Liver (tissue), 8 donors: ENCODE measurements at regions not wholly inside any gene's neighbourhood (a gene's known extent, or its start where the extent isn't known, plus 50 kb on each side); places are given as distances from the start of the nearest gene placed in this dataset.

ENCODE experiments used
- DNase-seq: peaks from one replicate; pipeline ENCODE4 v3.0.0-alpha.2; 2017; ENCODE audit warnings: low spot score
- H3K27ac ChIP-seq, 2 donors: one replicate each; pipeline ENCODE4 v1.7.0; 2013; ENCODE audit warnings: inconsistent platforms in 2 of 2, low read length in 2 of 2, control low read depth in 1 of 2, low read depth in 1 of 2, mild to moderate bottlenecking in 1 of 2
- H3K27me3 ChIP-seq, 4 donors: one replicate each; pipeline versions ENCODE4 v1.6.1 to v1.7.0; 2013; ENCODE audit warnings: low read length in 3 of 4, inconsistent platforms in 1 of 4, mild to moderate bottlenecking in 1 of 4, moderate library complexity in 1 of 4; ENCODE audit not compliant: control insufficient read depth in 4 of 4, insufficient read depth in 4 of 4
- H3K36me3 ChIP-seq, 4 donors: one replicate each; pipeline versions ENCODE4 v1.6.1 to v1.7.0; 2013; ENCODE audit warnings: low read length in 3 of 4, mild to moderate bottlenecking in 3 of 4, low read depth in 1 of 4, moderate library complexity in 1 of 4; ENCODE audit not compliant: control insufficient read depth in 4 of 4, insufficient read depth in 3 of 4
- H3K4me1 ChIP-seq, 4 donors: one replicate each; pipeline versions ENCODE4 v1.6.1 to v1.7.0; 2013; ENCODE audit warnings: low read length in 3 of 4, mild to moderate bottlenecking in 3 of 4, moderate library complexity in 1 of 4; ENCODE audit not compliant: control insufficient read depth in 4 of 4, insufficient read depth in 4 of 4
- H3K4me3 ChIP-seq, 3 donors: one replicate each; pipeline versions ENCODE4 v1.6.1 to v1.7.0; 2013; ENCODE audit warnings: low read length in 3 of 3, control low read depth in 1 of 3, low read depth in 1 of 3, mild to moderate bottlenecking in 1 of 3
- H3K9ac ChIP-seq, 2 donors: one replicate each; pipeline ENCODE4 v1.7.0; 2013; ENCODE audit warnings: low read length in 2 of 2, mild to moderate bottlenecking in 2 of 2, moderate library complexity in 2 of 2, control low read depth in 1 of 2, low read depth in 1 of 2
- H3K9me3 ChIP-seq, 4 donors: one replicate each; pipeline versions ENCODE4 v1.6.1 to v1.7.0; 2013; ENCODE audit warnings: low read length in 3 of 4; ENCODE audit not compliant: control insufficient read depth in 4 of 4
- ATF3 ChIP-seq: IDR thresholded peaks from 2 replicates; pipeline ENCODE4 v1.6.1; 2016; ENCODE audit warnings: antibody characterized with exemption
- CTCF ChIP-seq: fragments of 150-350 bp; IDR thresholded peaks from 2 replicates; pipeline ENCODE4 v1.5.1; 2017; ENCODE audit warnings: improper control_type of control experiment, low read depth, low read length; ENCODE audit not compliant: missing input control
- EGR1 ChIP-seq, 2 donors: IDR thresholded peaks; 2 replicates each; pipeline ENCODE4 v1.6.1; 2016 to 2018; ENCODE audit warnings: antibody characterized with exemption in 2 of 2, low read depth in 2 of 2
- FOXA2 ChIP-seq: IDR thresholded peaks from 2 replicates; pipeline ENCODE4 v1.6.1; 2016; ENCODE audit warnings: antibody characterized with exemption
- GABPA ChIP-seq, 2 donors: IDR thresholded peaks in 1 of 2; conservative IDR thresholded peaks in 1 of 2; 2 replicates each; pipeline ENCODE4 v1.6.1; 2016; ENCODE audit warnings: antibody characterized with exemption in 2 of 2, mild to moderate bottlenecking in 1 of 2, moderate library complexity in 1 of 2
- HNF4A ChIP-seq, 2 donors: conservative IDR thresholded peaks; 2 replicates each; pipeline ENCODE4 v1.6.1; 2016; ENCODE audit warnings: antibody characterized with exemption in 2 of 2, mild to moderate bottlenecking in 2 of 2
- HNF4G ChIP-seq: IDR thresholded peaks from 2 replicates; pipeline ENCODE4 v1.6.1; 2016; ENCODE audit warnings: antibody characterized with exemption
- JUND ChIP-seq, 2 donors: IDR thresholded peaks; 2 replicates each; pipeline ENCODE4 v1.6.1; 2016; ENCODE audit warnings: antibody characterized with exemption in 2 of 2
- MAX ChIP-seq: IDR thresholded peaks from 2 replicates; pipeline ENCODE4 v1.6.1; 2016; ENCODE audit warnings: antibody characterized with exemption
- RAD21 ChIP-seq, 2 donors: IDR thresholded peaks; 2 replicates each; pipeline ENCODE4 v1.6.1; 2016; ENCODE audit warnings: antibody characterized with exemption in 2 of 2, mild to moderate bottlenecking in 2 of 2
- RXRA ChIP-seq, 2 donors: IDR thresholded peaks; 2 replicates each; pipeline ENCODE4 v1.6.1; 2017 to 2018; ENCODE audit warnings: antibody characterized with exemption in 2 of 2, mild to moderate bottlenecking in 1 of 2
- SP1 ChIP-seq: IDR thresholded peaks from 2 replicates; pipeline ENCODE4 v1.6.1; 2018; ENCODE audit warnings: antibody characterized with exemption, mild to moderate bottlenecking
- TAF1 ChIP-seq: conservative IDR thresholded peaks from 2 replicates; pipeline ENCODE4 v1.6.1; 2016; ENCODE audit warnings: antibody characterized with exemption, mild to moderate bottlenecking
- ZBTB33 ChIP-seq: IDR thresholded peaks from 2 replicates; pipeline ENCODE4 v1.6.1; 2016; ENCODE audit warnings: antibody characterized with exemption
- WGBS: extraction: QIAGEN DNeasy Blood & Tissue Kit; methylation state at CpG from one replicate; pipeline ENCODE4 v1.1.7; 2013; 5-methylcytosine and 5-hydroxymethylcytosine counted together
- donor health status: healthy.
- donor health status: healthy.
- donor health status: healthy.
- donor health status: healthy.
- donor health status: healthy.

- Histone ChIP-seq H3K4me3 (no peak overlapping the region), H3K4me1 (no peaks in the 10 kb centered on the region), H3K9me3 (no peaks in the 10 kb centered on the region), H3K9ac (no peak overlapping the region), H3K27ac (no peak overlapping the region), H3K36me3 (no peaks in the 10 kb centered on the region), H3K27me3 (no peaks in the 10 kb centered on the region)
- DNase-seq = no peak
- no peak for TF ChIP-seq TAF1
- no peak for TF ChIP-seq JUND (IDR thresholded peaks at IDR 0.05)
- TF ChIP-seq FOXA2 = no peak
- no peak for TF ChIP-seq RXRA (IDR thresholded peaks at IDR 0.05)
- no peak for TF ChIP-seq EGR1 (IDR thresholded peaks at IDR 0.05; ENCODE audit: low read depth in 2 of 2)
- TF ChIP-seq RAD21 (IDR thresholded peaks at IDR 0.05) = no peak
- TF ChIP-seq HNF4A (conservative IDR thresholded peaks at IDR 0.05) = no peak
- TF ChIP-seq ZBTB33 = no peak
- no peak for TF ChIP-seq GABPA (IDR thresholded peaks at IDR 0.05 in 1 of 2, conservative IDR thresholded peaks at IDR 0.05 in 1 of 2)
- TF ChIP-seq ATF3 = no peak
- no peak for TF ChIP-seq HNF4G
- TF ChIP-seq SP1 = no peak
- WGBS = 85% methylated on average over 3 of the region's 3 CpGs
Observed at GRCh38 chr2:134110532-134110931, 143.3 kb upstream of the MGAT5 start.

GRCh38 chr2:134117676-134118075 is 136.2 kb upstream of the MGAT5 start:
- Histone ChIP-seq H3K9ac (no peak overlapping the region), H3K27ac (no peak overlapping the region), H3K27me3 (no peaks in the 10 kb centered on the region), H3K36me3 (no peaks in the 10 kb centered on the region), H3K4me3 (no peak overlapping the region), H3K4me1 (peaks cover 5 to 16% (median 12%) of the 10 kb centered on the region in 4 donors), H3K9me3 (no peaks in the 10 kb centered on the region)
- DNase-seq = no peak
- TF ChIP-seq JUND (IDR thresholded peaks at IDR 0.05) = no peak
- no peak for TF ChIP-seq FOXA2
- WGBS = 29% methylated on average over 2 of the region's 2 CpGs

GRCh38 chr2:134118279-134119116 is 135.4 kb upstream of the MGAT5 start:
- peak; percentile 58 for DNase-seq
- 32% methylated on average over 8 of the region's 8 CpGs for WGBS
- Histone ChIP-seq H3K36me3 (no peaks in the 10 kb centered on the region), H3K9ac (no peak overlapping the region), H3K4me3 (no peak overlapping the region), H3K4me1 (peaks cover 5 to 19% (median 15%) of the 10 kb centered on the region in 4 donors), H3K27me3 (no peaks in the 10 kb centered on the region), H3K9me3 (no peaks in the 10 kb centered on the region), H3K27ac (peak overlapping the region; percentile 48 to 64)
- TF ChIP-seq ZBTB33 (no peak), JUND (IDR thresholded peaks at IDR 0.05) (peak in 1 of 2 donors; percentile 34), RXRA (IDR thresholded peaks at IDR 0.05) (no peak), SP1 (no peak), CTCF (peak; percentile 91), MAX (peak; percentile 28), TAF1 (no peak), FOXA2 (peak; percentile 14), RAD21 (IDR thresholded peaks at IDR 0.05) (peak; percentile 97 to 99), HNF4A (conservative IDR thresholded peaks at IDR 0.05) (no peak)
